ENCODE measurements at regions not wholly inside any gene's neighbourhood (a gene's known extent, or its start where the extent isn't known, plus 50 kb on each side); places are given as distances from the start of the nearest gene placed in this dataset.

- Histone ChIP-seq H3K36me3 (no peaks in the 10 kb centered on the region), H3K4me1 (no peaks in the 10 kb centered on the region), H3K9me3 (no peaks in the 10 kb centered on the region), H3K4me3 (no peak overlapping the region), H3K27ac (no peak overlapping the region), H3K27me3 (no peaks in the 10 kb centered on the region)
- WGBS, 2 donors, result 41 to 51% methylated on average over 3 of the region's 3 CpGs
- DNase-seq, result no peak
- intact Hi-C loops (cut with DNase I), result no loop called here
- TF ChIP-seq CTCF (IDR thresholded peaks at IDR 0.05), result no peak
- TF ChIP-seq POLR2A (IDR thresholded peaks at IDR 0.05), result no peak
Observed at GRCh38 chr12:28975564-28976340, 173.3 kb upstream of the FAR2 start.

- TF ChIP-seq POLR2A (IDR thresholded peaks at IDR 0.05) (no peak), CTCF (IDR thresholded peaks at IDR 0.05) (no peak)
- no peak overlapping the region for H3K4me3 ChIP-seq
- no peaks in the 10 kb centered on the region for H3K36me3 ChIP-seq
- H3K4me1 ChIP-seq, result no peaks in the 10 kb centered on the region
- H3K27me3 ChIP-seq, result no peaks in the 10 kb centered on the region
- no peak for DNase-seq
- intact Hi-C loops (cut with DNase I), result no loop called here
- no peaks in the 10 kb centered on the region for H3K9me3 ChIP-seq
- 83 to 90% methylated on average over 4 of the region's 4 CpGs for WGBS, 2 donors
- no peak overlapping the region for H3K27ac ChIP-seq
Observed at GRCh38 chr12:28980436-28980835, 168.6 kb upstream of the FAR2 start.

GRCh38 chr12:28987538-28988324 is 161.3 kb upstream of the FAR2 start:
- no peaks in the 10 kb centered on the region for H3K27me3 ChIP-seq
- H3K9me3 ChIP-seq, result no peaks in the 10 kb centered on the region
- H3K4me1 ChIP-seq, result peaks cover 0 to 7% (median 0%) of the 10 kb centered on the region in 3 donors
- H3K27ac ChIP-seq, result no peak overlapping the region
- TF ChIP-seq CTCF (IDR thresholded peaks at IDR 0.05) (no peak), POLR2A (IDR thresholded peaks at IDR 0.05) (no peak)
- WGBS, 2 donors, result 61 to 76% methylated on average over 5 of the region's 5 CpGs
- no peak overlapping the region for H3K4me3 ChIP-seq
- no peak for DNase-seq
- intact Hi-C loops (cut with DNase I), result no loop called here
- no peaks in the 10 kb centered on the region for H3K36me3 ChIP-seq

GRCh38 chr12:28988325-28988704 is 160.8 kb upstream of the FAR2 start:
- 25 to 28% methylated on average over 2 of the region's 2 CpGs for WGBS, 2 donors
- TF ChIP-seq CTCF (IDR thresholded peaks at IDR 0.05) (no peak), POLR2A (IDR thresholded peaks at IDR 0.05) (no peak)
- no peak for DNase-seq
- H3K36me3 ChIP-seq, result no peaks in the 10 kb centered on the region
- peaks cover 0 to 7% (median 0%) of the 10 kb centered on the region in 3 donors for H3K4me1 ChIP-seq
- H3K9me3 ChIP-seq, result no peaks in the 10 kb centered on the region
- H3K4me3 ChIP-seq, result no peak overlapping the region
- no peaks in the 10 kb centered on the region for H3K27me3 ChIP-seq
- H3K27ac ChIP-seq, result no peak overlapping the region
- intact Hi-C loops (cut with DNase I), result no loop called here

- intact Hi-C loops (cut with DNase I), result no loop called here
- no peak for DNase-seq
- Histone ChIP-seq H3K4me1 (peaks cover 0 to 7% (median 0%) of the 10 kb centered on the region in 3 donors), H3K9me3 (no peaks in the 10 kb centered on the region), H3K27me3 (no peaks in the 10 kb centered on the region), H3K36me3 (no peaks in the 10 kb centered on the region), H3K27ac (no peak overlapping the region), H3K4me3 (no peak overlapping the region)
- TF ChIP-seq POLR2A (IDR thresholded peaks at IDR 0.05) (no peak), CTCF (IDR thresholded peaks at IDR 0.05) (no peak)
- 74 to 95% methylated on average over 2 of the region's 2 CpGs for WGBS, 2 donors
Observed at GRCh38 chr12:28991626-28992025, 157.5 kb upstream of the FAR2 start.

Measured in esophagus squamous epithelium (tissue), 5 donors.